K562 (cell line): ENCODE measurements at regions not wholly inside any gene's neighbourhood (a gene's known extent, or its start where the extent isn't known, plus 50 kb on each side); places are given as distances from the start of the nearest gene placed in this dataset.

Experiments
- ATAC-seq: fragments of 200-7000 bp; cut with Tn5 transposase; 3 replicates; pipeline ENCODE4 v1.9.1; 2020; ENCODE audit warnings: moderate library complexity
- BruUV-seq: library from RNA; stranded (reverse); fragments of 400-500 nt; replicated peaks from 2 replicates; lab custom pipeline; 2021; lab: Mats Ljungman, UMichigan
- CTCF ChIA-PET: fragments of 300-600 bp; formaldehyde crosslinking; extraction: SDS; loops from one replicate; lab custom pipeline; 2021; ENCODE audit warnings: low intra/inter-chr PET ratio; lab: Yijun Ruan, JAX
- POLR2A ChIA-PET: fragments of 300-600, 350-650 bp; sonication (Branson Sonifier 250); formaldehyde crosslinking; extraction: SDS; loops from one replicate; lab custom pipeline; 2021; ENCODE audit warnings: antibody characterized with exemption, inconsistent platforms; lab: Yijun Ruan, JAX
- DNase-seq, 4 experiments: peaks; one replicate each; pipeline versions ENCODE4 v3.0.0 to v3.0.0-alpha.2; 2011 to 2018; ENCODE audit warnings: low spot score in 3 of 4, mixed read lengths in 3 of 4; ENCODE audit errors: extremely low read depth in 1 of 4
- FAIRE-seq: peaks from 2 replicates; lab custom pipeline; 2011; peaks lifted over from hg19 to GRCh38; lab: Jason Lieb, UNC
- H2AFZ ChIP-seq: 2 replicates; pipeline ENCODE4 v1.6.0; 2011; ENCODE audit warnings: low read depth, low read length, control low read depth, inconsistent platforms
- H3K27ac ChIP-seq: fragments of 200-600 bp; 3 replicates; pipeline ENCODE4 v1.8.0; 2011; ENCODE audit warnings: low read depth, mild to moderate bottlenecking, control low read depth, inconsistent platforms, low read length, moderate library complexity, mixed read lengths; ENCODE audit errors: extremely low read depth
- H3K27me3 ChIP-seq, 2 experiments: fragments of 300-600 bp in 1 of 2; 2 replicates in 1 of 2; 3 replicates in 1 of 2; pipeline versions ENCODE4 v1.6.0 to v1.8.0; 2011; ENCODE audit warnings: inconsistent platforms in 2 of 2, low read length in 2 of 2, mild to moderate bottlenecking in 1 of 2, mixed read lengths in 1 of 2, moderate library complexity in 1 of 2; ENCODE audit not compliant: control insufficient read depth in 2 of 2, insufficient read depth in 2 of 2
- H3K36me3 ChIP-seq: fragments of 300-600 bp; 3 replicates; pipeline ENCODE4 v1.8.0; 2011; ENCODE audit warnings: mild to moderate bottlenecking, low read length, inconsistent platforms; ENCODE audit not compliant: control insufficient read depth, insufficient read depth
- H3K4me1 ChIP-seq, 2 experiments: fragments of 200-600 bp in 1 of 2; replicated peaks in 1 of 2; 2 replicates in 1 of 2; 3 replicates in 1 of 2; pipeline versions ENCODE4 v1.5.1 to v1.8.0; 2011; ENCODE audit warnings: inconsistent platforms in 2 of 2, low read length in 2 of 2, mild to moderate bottlenecking in 1 of 2, mixed read lengths in 1 of 2, moderate library complexity in 1 of 2; ENCODE audit not compliant: control insufficient read depth in 2 of 2, insufficient read depth in 2 of 2
- H3K4me2 ChIP-seq: 2 replicates; pipeline ENCODE4 v1.6.1; 2011; ENCODE audit warnings: low read length, control low read depth, inconsistent platforms, mixed read lengths; ENCODE audit not compliant: insufficient read depth
- H3K4me3 ChIP-seq: fragments of 200-600 bp; sonication (generic), shearing (Covaris generic); 2 replicates; pipeline ENCODE4 v1.5.1; 2016; ENCODE audit warnings: control low read depth, inconsistent platforms
- H3K79me2 ChIP-seq: fragments of 200-600 bp; 3 replicates; pipeline ENCODE4 v1.8.0; 2011; ENCODE audit warnings: low read length, inconsistent platforms; ENCODE audit not compliant: control insufficient read depth, insufficient read depth
- H3K9ac ChIP-seq, 2 experiments: 2 replicates each; pipeline versions ENCODE4 v1.6.0 to v1.6.1; 2011; ENCODE audit warnings: low read depth in 2 of 2, low read length in 2 of 2, control low read depth in 1 of 2, inconsistent platforms in 1 of 2, mild to moderate bottlenecking in 1 of 2, mixed read lengths in 1 of 2; ENCODE audit not compliant: insufficient read depth in 1 of 2
- H3K9me1 ChIP-seq: one replicate; pipeline ENCODE4 v1.6.0; 2011; ENCODE audit warnings: inconsistent platforms, mild to moderate bottlenecking, low read length, moderate library complexity; ENCODE audit not compliant: control insufficient read depth, insufficient read depth
- H3K9me3 ChIP-seq: replicated peaks from 2 replicates; pipeline ENCODE4 v1.5.1; 2011; ENCODE audit warnings: low read depth, low read length, inconsistent platforms; ENCODE audit not compliant: control insufficient read depth, insufficient read depth
- H4K20me1 ChIP-seq: replicated peaks from 2 replicates; pipeline ENCODE4 v1.6.1; 2011; ENCODE audit warnings: low read length, inconsistent platforms, mixed read lengths; ENCODE audit not compliant: control insufficient read depth, insufficient read depth
- ARID2 ChIP-seq: fragments of 450-650 bp; IDR thresholded peaks from 2 replicates; pipeline ENCODE4 v1.6.1; 2017; ENCODE audit warnings: antibody characterized with exemption, mild to moderate bottlenecking
- CBX3 ChIP-seq, 2 experiments: IDR thresholded peaks; 1 replicate in 1 of 2; 2 replicates in 1 of 2; pipeline ENCODE4 v1.6.1; 2012; ENCODE audit warnings: inconsistent platforms in 2 of 2, low read length in 2 of 2, borderline replicate concordance in 1 of 2, control low read depth in 1 of 2
- GATA2 ChIP-seq: sonication (generic); formaldehyde crosslinking; IDR thresholded peaks from 2 replicates; pipeline ENCODE4 v1.4.0; 2020; ENCODE audit warnings: mild to moderate bottlenecking, missing genetic modification reagents
- KHSRP ChIP-seq: fragments of 450-650 bp; IDR thresholded peaks from 2 replicates; pipeline ENCODE4 v1.6.1; 2017
- MXI1 ChIP-seq: IDR thresholded peaks from 2 replicates; pipeline ENCODE4 v1.6.1; 2011; ENCODE audit warnings: low read depth, mild to moderate bottlenecking, improper control_type of control experiment, low read length
- NR2C1 ChIP-seq, 2 experiments: fragments of 450-650 bp; IDR thresholded peaks; 2 replicates each; pipeline ENCODE4 v1.6.1; 2017; ENCODE audit warnings: mild to moderate bottlenecking in 2 of 2, antibody characterized with exemption in 1 of 2, inconsistent platforms in 1 of 2, missing compliant biosample characterization in 1 of 2, missing genetic modification characterization in 1 of 2
- OTX1 ChIP-seq: fragments of 450-650 bp; formaldehyde crosslinking; IDR thresholded peaks from 2 replicates; pipeline ENCODE4 v1.4.0; 2022; ENCODE audit warnings: mild to moderate bottlenecking
- ZKSCAN3 ChIP-seq: fragments of 250-450 bp; sonication (Bioruptor Pico); IDR thresholded peaks from 2 replicates; pipeline ENCODE4 v1.4.0; 2020
- ZNF551 ChIP-seq: fragments of 250-450 bp; sonication (Bioruptor Pico); IDR thresholded peaks from 2 replicates; pipeline ENCODE4 v1.5.0; 2021; ENCODE audit warnings: mild to moderate bottlenecking, moderate library complexity
- ZNF764 ChIP-seq: fragments of 250-450 bp; sonication (Bioruptor Pico); IDR thresholded peaks from 2 replicates; pipeline ENCODE4 v1.4.0; 2020; ENCODE audit warnings: low read depth, mild to moderate bottlenecking, moderate library complexity
- WGBS: fragments of 100-300 bp; shearing (Covaris generic); methylation state at CpG from one replicate; pipeline ENCODE4 v1.1.6; 2016; ENCODE audit warnings: low coverage, mixed read lengths; ENCODE audit not compliant: insufficient coverage; ENCODE audit errors: missing lambda C conversion rate; 5-methylcytosine and 5-hydroxymethylcytosine counted together
- in situ Hi-C: fragments of 300-500 bp; cut with MboI; formaldehyde crosslinking; loops from 4 replicates; pipeline ENCODE4 v1.15.0; 2018; ENCODE audit warnings: inconsistent platforms, mixed read lengths
- intact Hi-C: fragments of 100-400 bp; cut with micrococcal nuclease; formaldehyde crosslinking; loops from 2 replicates; pipeline ENCODE4 v1.14.2; 2022
- TF ChIP-seq, protein P1 (sequence below): fragments of 450-650 bp; IDR thresholded peaks from 2 replicates; pipeline ENCODE4 v1.7.0; 2016; ENCODE audit warnings: borderline replicate concordance
- TF ChIP-seq, protein P2 (sequence below): sonication (generic); formaldehyde crosslinking; IDR thresholded peaks from 2 replicates; pipeline ENCODE4 v1.9.0; 2022; ENCODE audit warnings: mild to moderate bottlenecking, missing genetic modification reagents
- TF ChIP-seq, protein P3 (sequence below): fragments of 250-450 bp; sonication (Bioruptor Pico); IDR thresholded peaks from 2 replicates; pipeline ENCODE4 v1.8.0; 2022; ENCODE audit warnings: inconsistent platforms, mild to moderate bottlenecking, moderate library complexity, borderline replicate concordance

DNA sequence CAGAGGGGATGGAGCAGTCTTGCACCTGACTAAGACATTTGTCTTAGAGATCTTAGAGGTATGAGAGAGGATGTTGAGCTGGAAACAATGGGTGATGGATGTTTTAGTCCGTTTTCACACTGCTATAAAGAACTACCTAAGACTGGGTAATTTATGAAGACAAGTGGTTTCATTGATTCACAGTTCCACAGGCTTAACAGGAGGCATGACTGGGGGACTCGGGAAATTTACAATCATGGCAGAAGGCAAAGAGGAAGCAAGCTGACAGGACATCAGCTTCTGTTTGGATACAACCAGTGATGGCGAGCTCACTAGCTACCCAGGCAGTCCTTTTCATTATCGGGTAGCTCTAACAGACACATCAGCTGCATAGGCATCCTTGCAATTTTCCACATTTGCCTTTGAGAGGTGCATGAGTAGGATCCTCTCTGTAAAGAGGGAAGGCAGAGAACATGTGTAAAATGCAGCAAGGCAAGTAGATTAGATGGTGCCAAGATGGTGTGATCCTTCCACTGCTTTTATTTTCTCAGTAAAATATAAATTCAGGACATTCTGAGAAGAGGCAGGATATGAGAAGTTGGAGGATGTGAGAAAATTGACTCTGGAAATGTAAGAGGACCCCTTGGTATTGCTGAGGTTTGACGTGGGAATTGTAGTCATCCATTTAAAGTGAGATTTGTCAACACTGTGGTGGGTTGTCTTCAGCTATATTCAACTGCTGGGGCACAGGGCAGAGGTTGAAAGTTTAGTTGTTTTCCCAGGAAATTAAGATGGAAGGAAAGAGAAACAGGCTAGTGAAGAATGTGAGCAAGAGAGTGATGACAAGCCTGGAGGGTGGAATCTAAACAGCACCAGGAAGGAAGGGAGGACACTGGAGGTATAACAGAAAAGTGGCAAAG, 1140.0 kb upstream of the AUTS2 start:
- FAIRE-seq, result no peak
- Histone ChIP-seq H3K9me3 (no peaks in the 10 kb centered on the region), H3K79me2 (no peaks in the 10 kb centered on the region), H3K9ac (no peak overlapping the region), H2AFZ (no peak overlapping the region), H3K36me3 (no peaks in the 10 kb centered on the region), H3K27ac (no peak overlapping the region), H3K4me3 (no peak overlapping the region), H4K20me1 (no peaks in the 10 kb centered on the region), H3K9me1 (no peaks in the 10 kb centered on the region), H3K4me2 (no peak overlapping the region), H3K27me3 (no peaks in the 10 kb centered on the region), H3K4me1 (no peaks in the 10 kb centered on the region)
- ATAC-seq, result no peak
- intact Hi-C loops (no loop called here), in situ Hi-C loops (no loop called here)
- no TSS peak for BruUV-seq
- DNase-seq, result no peak
- TF ChIP-seq ZNF764 (CRISPR knock-in tag) (no peak), MXI1 (no peak), OTX1 (no peak), ZKSCAN3 (no peak), ZNF551 (CRISPR knock-in tag) (no peak), CBX3 (IDR thresholded peaks at IDR 0.05; ENCODE audit: borderline replicate concordance in 1 of 2, low read length in 2 of 2) (no peak), KHSRP (no peak), ARID2 (no peak), GATA2 (CRISPR knock-in tag) (no peak), NR2C1 (IDR thresholded peaks at IDR 0.05) (no peak), NR2C1 (tag; IDR thresholded peaks at IDR 0.05) (no peak)
- TF ChIP-seq, protein P1, sequence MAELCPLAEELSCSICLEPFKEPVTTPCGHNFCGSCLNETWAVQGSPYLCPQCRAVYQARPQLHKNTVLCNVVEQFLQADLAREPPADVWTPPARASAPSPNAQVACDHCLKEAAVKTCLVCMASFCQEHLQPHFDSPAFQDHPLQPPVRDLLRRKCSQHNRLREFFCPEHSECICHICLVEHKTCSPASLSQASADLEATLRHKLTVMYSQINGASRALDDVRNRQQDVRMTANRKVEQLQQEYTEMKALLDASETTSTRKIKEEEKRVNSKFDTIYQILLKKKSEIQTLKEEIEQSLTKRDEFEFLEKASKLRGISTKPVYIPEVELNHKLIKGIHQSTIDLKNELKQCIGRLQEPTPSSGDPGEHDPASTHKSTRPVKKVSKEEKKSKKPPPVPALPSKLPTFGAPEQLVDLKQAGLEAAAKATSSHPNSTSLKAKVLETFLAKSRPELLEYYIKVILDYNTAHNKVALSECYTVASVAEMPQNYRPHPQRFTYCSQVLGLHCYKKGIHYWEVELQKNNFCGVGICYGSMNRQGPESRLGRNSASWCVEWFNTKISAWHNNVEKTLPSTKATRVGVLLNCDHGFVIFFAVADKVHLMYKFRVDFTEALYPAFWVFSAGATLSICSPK, result no peak
- TF ChIP-seq, protein P2, sequence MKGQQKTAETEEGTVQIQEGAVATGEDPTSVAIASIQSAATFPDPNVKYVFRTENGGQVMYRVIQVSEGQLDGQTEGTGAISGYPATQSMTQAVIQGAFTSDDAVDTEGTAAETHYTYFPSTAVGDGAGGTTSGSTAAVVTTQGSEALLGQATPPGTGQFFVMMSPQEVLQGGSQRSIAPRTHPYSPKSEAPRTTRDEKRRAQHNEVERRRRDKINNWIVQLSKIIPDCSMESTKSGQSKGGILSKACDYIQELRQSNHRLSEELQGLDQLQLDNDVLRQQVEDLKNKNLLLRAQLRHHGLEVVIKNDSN, result no peak
- TF ChIP-seq, protein P3, sequence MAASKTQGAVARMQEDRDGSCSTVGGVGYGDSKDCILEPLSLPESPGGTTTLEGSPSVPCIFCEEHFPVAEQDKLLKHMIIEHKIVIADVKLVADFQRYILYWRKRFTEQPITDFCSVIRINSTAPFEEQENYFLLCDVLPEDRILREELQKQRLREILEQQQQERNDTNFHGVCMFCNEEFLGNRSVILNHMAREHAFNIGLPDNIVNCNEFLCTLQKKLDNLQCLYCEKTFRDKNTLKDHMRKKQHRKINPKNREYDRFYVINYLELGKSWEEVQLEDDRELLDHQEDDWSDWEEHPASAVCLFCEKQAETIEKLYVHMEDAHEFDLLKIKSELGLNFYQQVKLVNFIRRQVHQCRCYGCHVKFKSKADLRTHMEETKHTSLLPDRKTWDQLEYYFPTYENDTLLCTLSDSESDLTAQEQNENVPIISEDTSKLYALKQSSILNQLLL, result no peak
- CTCF ChIA-PET, result no interaction called here
- POLR2A ChIA-PET, result no interaction called here
- WGBS, result 2% methylated on average over 5 of the region's 5 CpGs
